ENCODE measurements at regions not wholly inside any gene's neighbourhood (a gene's known extent, or its start where the extent isn't known, plus 50 kb on each side); places are given as distances from the start of the nearest gene placed in this dataset.

- TF ChIP-seq POLR2AphosphoS5 (IDR thresholded peaks at IDR 0.05) (no peak), CTCF (IDR thresholded peaks at IDR 0.05) (no peak)
Observed at GRCh38 chr15:95888762-95889161, 441.7 kb upstream of the NR2F2 start.

Data from suprapubic skin (tissue), 3 donors.